ENCODE measurements at regions not wholly inside any gene's neighbourhood (a gene's known extent, or its start where the extent isn't known, plus 50 kb on each side); places are given as distances from the start of the nearest gene placed in this dataset.

GRCh38 chr12:103207936-103208335 is 250.5 kb downstream of the ASCL1 start:
- TF ChIP-seq, protein P1, sequence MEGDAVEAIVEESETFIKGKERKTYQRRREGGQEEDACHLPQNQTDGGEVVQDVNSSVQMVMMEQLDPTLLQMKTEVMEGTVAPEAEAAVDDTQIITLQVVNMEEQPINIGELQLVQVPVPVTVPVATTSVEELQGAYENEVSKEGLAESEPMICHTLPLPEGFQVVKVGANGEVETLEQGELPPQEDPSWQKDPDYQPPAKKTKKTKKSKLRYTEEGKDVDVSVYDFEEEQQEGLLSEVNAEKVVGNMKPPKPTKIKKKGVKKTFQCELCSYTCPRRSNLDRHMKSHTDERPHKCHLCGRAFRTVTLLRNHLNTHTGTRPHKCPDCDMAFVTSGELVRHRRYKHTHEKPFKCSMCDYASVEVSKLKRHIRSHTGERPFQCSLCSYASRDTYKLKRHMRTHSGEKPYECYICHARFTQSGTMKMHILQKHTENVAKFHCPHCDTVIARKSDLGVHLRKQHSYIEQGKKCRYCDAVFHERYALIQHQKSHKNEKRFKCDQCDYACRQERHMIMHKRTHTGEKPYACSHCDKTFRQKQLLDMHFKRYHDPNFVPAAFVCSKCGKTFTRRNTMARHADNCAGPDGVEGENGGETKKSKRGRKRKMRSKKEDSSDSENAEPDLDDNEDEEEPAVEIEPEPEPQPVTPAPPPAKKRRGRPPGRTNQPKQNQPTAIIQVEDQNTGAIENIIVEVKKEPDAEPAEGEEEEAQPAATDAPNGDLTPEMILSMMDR (IDR thresholded peaks at IDR 0.05; ENCODE audit: low read depth, low read length), result no peak
- no peak for TF ChIP-seq POLR2A (IDR thresholded peaks at IDR 0.05; ENCODE audit: extremely low read depth, insufficient read length)

Measured in NB4 (cell line).